ENCODE measurements at regions not wholly inside any gene's neighbourhood (a gene's known extent, or its start where the extent isn't known, plus 50 kb on each side); places are given as distances from the start of the nearest gene placed in this dataset.
A peak's percentile ranks its signal among the peaks of the same experiment; 100 is the strongest.

- Histone ChIP-seq H3K9me3 (ENCODE audit: control insufficient read depth in 2 of 2, low read length in 2 of 2) (peaks cover 0 to 1% of the 10 kb centered on the region in 2 donors), H3K4me1 (ENCODE audit: control insufficient read depth in 2 of 2, insufficient read depth in 2 of 2, low read length in 2 of 2) (peaks cover 3 to 4% of the 10 kb centered on the region in 2 donors), H3K4me3 (ENCODE audit: low read length in 2 of 2) (no peak overlapping the region), H3K36me3 (ENCODE audit: control insufficient read depth in 2 of 2, insufficient read depth in 2 of 2, low read length in 2 of 2) (no peaks in the 10 kb centered on the region), H3K27me3 (ENCODE audit: control insufficient read depth in 2 of 2, insufficient read depth in 2 of 2, low read length in 2 of 2) (peaks cover 6 to 24% of the 10 kb centered on the region in 2 donors), H3K27ac (ENCODE audit: low read depth in 2 of 2, low read length in 2 of 2) (no peak overlapping the region), H3K9ac (ENCODE audit: low read depth in 1 of 2, low read length in 2 of 2) (no peak overlapping the region)
These were observed 78.0 kb downstream of the ZIC5 start for GRCh38 chr13:99893567-99893966.

GRCh38 chr13:99892866-99893504 lies 78.6 kb downstream of the ZIC5 start:
- Histone ChIP-seq H3K4me1 (ENCODE audit: control insufficient read depth in 2 of 2, insufficient read depth in 2 of 2, low read length in 2 of 2) (peaks cover 3 to 4% of the 10 kb centered on the region in 2 donors), H3K4me3 (ENCODE audit: low read length in 2 of 2) (no peak overlapping the region), H3K27ac (ENCODE audit: low read depth in 2 of 2, low read length in 2 of 2) (no peak overlapping the region), H3K9me3 (ENCODE audit: control insufficient read depth in 2 of 2, low read length in 2 of 2) (peaks cover 0 to 1% of the 10 kb centered on the region in 2 donors), H3K36me3 (ENCODE audit: control insufficient read depth in 2 of 2, insufficient read depth in 2 of 2, low read length in 2 of 2) (no peaks in the 10 kb centered on the region), H3K27me3 (ENCODE audit: control insufficient read depth in 2 of 2, insufficient read depth in 2 of 2, low read length in 2 of 2) (peaks cover 6 to 24% of the 10 kb centered on the region in 2 donors), H3K9ac (ENCODE audit: low read depth in 1 of 2, low read length in 2 of 2) (no peak overlapping the region)

GRCh38 chr13:99892196-99892613 lies 79.4 kb downstream of the ZIC5 start:
- peaks cover 4 to 22% of the 10 kb centered on the region in 2 donors for H3K27me3 ChIP-seq (ENCODE audit: control insufficient read depth in 2 of 2, insufficient read depth in 2 of 2, low read length in 2 of 2)
- no peaks in the 10 kb centered on the region for H3K9me3 ChIP-seq (ENCODE audit: control insufficient read depth in 2 of 2, low read length in 2 of 2)
- H3K27ac ChIP-seq (ENCODE audit: low read depth in 2 of 2, low read length in 2 of 2): no peak overlapping the region
- no peak overlapping the region for H3K9ac ChIP-seq (ENCODE audit: low read depth in 1 of 2, low read length in 2 of 2)
- H3K4me1 ChIP-seq (ENCODE audit: control insufficient read depth in 2 of 2, insufficient read depth in 2 of 2, low read length in 2 of 2): peaks cover 3 to 4% of the 10 kb centered on the region in 2 donors
- no peaks in the 10 kb centered on the region for H3K36me3 ChIP-seq (ENCODE audit: control insufficient read depth in 2 of 2, insufficient read depth in 2 of 2, low read length in 2 of 2)
- peak overlapping the region in 1 of 2 donors; percentile 17 for H3K4me3 ChIP-seq (ENCODE audit: low read length in 2 of 2)

- no peak overlapping the region for H3K27ac ChIP-seq (ENCODE audit: low read depth in 2 of 2, low read length in 2 of 2)
- H3K27me3 ChIP-seq (ENCODE audit: control insufficient read depth in 2 of 2, insufficient read depth in 2 of 2, low read length in 2 of 2): no peaks in the 10 kb centered on the region
- no peaks in the 10 kb centered on the region for H3K9me3 ChIP-seq (ENCODE audit: control insufficient read depth in 2 of 2, low read length in 2 of 2)
These were observed 84.9 kb downstream of the ZIC5 start for GRCh38 chr13:99886706-99887105.

GRCh38 chr13:99884913-99885312 lies 86.7 kb downstream of the ZIC5 start:
- H3K27me3 ChIP-seq (ENCODE audit: control insufficient read depth in 2 of 2, insufficient read depth in 2 of 2, low read length in 2 of 2): no peaks in the 10 kb centered on the region
- no peaks in the 10 kb centered on the region for H3K36me3 ChIP-seq (ENCODE audit: control insufficient read depth in 2 of 2, insufficient read depth in 2 of 2, low read length in 2 of 2)
- no peak overlapping the region for H3K9ac ChIP-seq (ENCODE audit: low read depth in 1 of 2, low read length in 2 of 2)
- H3K4me3 ChIP-seq (ENCODE audit: low read length in 2 of 2): no peak overlapping the region
- H3K4me1 ChIP-seq (ENCODE audit: control insufficient read depth in 2 of 2, insufficient read depth in 2 of 2, low read length in 2 of 2): no peaks in the 10 kb centered on the region
- H3K9me3 ChIP-seq (ENCODE audit: control insufficient read depth in 2 of 2, low read length in 2 of 2): no peaks in the 10 kb centered on the region
- H3K27ac ChIP-seq (ENCODE audit: low read depth in 2 of 2, low read length in 2 of 2): no peak overlapping the region

More at GRCh38 chr13:99886706-99887105, 84.9 kb downstream of the ZIC5 start:
- Histone ChIP-seq H3K4me1 (ENCODE audit: control insufficient read depth in 2 of 2, insufficient read depth in 2 of 2, low read length in 2 of 2) (no peaks in the 10 kb centered on the region), H3K4me3 (ENCODE audit: low read length in 2 of 2) (no peak overlapping the region), H3K36me3 (ENCODE audit: control insufficient read depth in 2 of 2, insufficient read depth in 2 of 2, low read length in 2 of 2) (no peaks in the 10 kb centered on the region), H3K9ac (ENCODE audit: low read depth in 1 of 2, low read length in 2 of 2) (no peak overlapping the region)

DNA sequence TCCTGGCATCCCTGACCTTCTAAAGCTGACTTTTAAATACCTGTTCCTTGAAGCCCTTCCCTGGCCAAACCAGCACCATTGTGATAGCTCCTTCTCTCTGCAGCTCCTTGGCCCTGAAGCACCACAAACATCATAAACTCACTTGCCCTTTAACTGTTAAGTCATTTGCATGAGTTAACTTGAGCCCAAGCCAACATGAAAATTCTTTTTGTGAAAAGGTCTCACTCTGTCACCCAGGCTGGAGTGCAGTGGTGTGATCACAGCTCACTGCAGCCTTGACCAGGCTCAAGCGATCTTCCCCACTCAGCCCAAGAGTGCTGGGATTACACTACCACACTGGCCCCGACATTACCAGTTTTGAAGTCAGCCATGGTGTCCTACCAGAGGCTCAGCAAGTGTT lies 87.8 kb downstream of the ZIC5 start:
- no peak overlapping the region for H3K27ac ChIP-seq (ENCODE audit: low read depth in 2 of 2, low read length in 2 of 2)
- H3K4me1 ChIP-seq (ENCODE audit: control insufficient read depth in 2 of 2, insufficient read depth in 2 of 2, low read length in 2 of 2): no peaks in the 10 kb centered on the region
- no peaks in the 10 kb centered on the region for H3K36me3 ChIP-seq (ENCODE audit: control insufficient read depth in 2 of 2, insufficient read depth in 2 of 2, low read length in 2 of 2)
- H3K9ac ChIP-seq (ENCODE audit: low read depth in 1 of 2, low read length in 2 of 2): no peak overlapping the region
- H3K27me3 ChIP-seq (ENCODE audit: control insufficient read depth in 2 of 2, insufficient read depth in 2 of 2, low read length in 2 of 2): no peaks in the 10 kb centered on the region
- no peak overlapping the region for H3K4me3 ChIP-seq (ENCODE audit: low read length in 2 of 2)
- H3K9me3 ChIP-seq (ENCODE audit: control insufficient read depth in 2 of 2, low read length in 2 of 2): no peaks in the 10 kb centered on the region

DNA sequence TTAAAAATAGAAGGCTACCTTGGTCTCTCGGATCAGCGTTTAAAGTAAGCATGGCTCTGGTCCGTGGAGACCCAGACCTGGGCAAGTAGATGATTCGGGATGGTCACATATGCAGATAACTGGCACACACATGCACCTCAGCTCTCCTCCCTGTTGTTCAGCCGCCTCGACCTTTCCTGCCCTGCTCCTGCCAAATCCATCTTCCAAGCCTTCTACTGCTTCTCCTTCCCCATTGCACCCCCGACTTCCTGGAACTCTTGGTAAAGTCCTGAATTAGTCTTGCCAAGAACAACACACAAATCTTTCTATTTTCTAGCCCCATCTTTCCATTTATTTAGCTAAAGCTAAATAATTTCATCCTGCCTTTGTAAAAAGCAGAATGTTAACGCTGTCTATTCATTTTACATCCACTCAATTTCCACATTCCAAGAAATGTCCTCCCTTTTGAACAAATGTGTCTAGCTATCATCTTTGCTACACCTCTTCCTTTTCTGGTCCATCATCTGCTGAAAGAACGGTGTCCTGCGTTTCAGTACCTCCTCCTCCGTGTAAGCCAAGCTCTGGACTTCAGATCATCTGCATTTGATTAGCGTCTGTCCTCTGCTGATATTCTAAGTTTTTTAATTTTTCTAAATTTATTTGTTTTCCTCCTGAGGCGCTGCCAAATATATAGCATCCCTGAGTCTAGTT lies 92.5 kb downstream of the ZIC5 start:
- H3K27ac ChIP-seq (ENCODE audit: low read depth in 2 of 2, low read length in 2 of 2): no peak overlapping the region
- no peaks in the 10 kb centered on the region for H3K36me3 ChIP-seq (ENCODE audit: control insufficient read depth in 2 of 2, insufficient read depth in 2 of 2, low read length in 2 of 2)
- H3K4me3 ChIP-seq (ENCODE audit: low read length in 2 of 2): no peak overlapping the region
- no peaks in the 10 kb centered on the region for H3K9me3 ChIP-seq (ENCODE audit: control insufficient read depth in 2 of 2, low read length in 2 of 2)
- no peaks in the 10 kb centered on the region for H3K27me3 ChIP-seq (ENCODE audit: control insufficient read depth in 2 of 2, insufficient read depth in 2 of 2, low read length in 2 of 2)
- no peak overlapping the region for H3K9ac ChIP-seq (ENCODE audit: low read depth in 1 of 2, low read length in 2 of 2)
- no peaks in the 10 kb centered on the region for H3K4me1 ChIP-seq (ENCODE audit: control insufficient read depth in 2 of 2, insufficient read depth in 2 of 2, low read length in 2 of 2)

DNA sequence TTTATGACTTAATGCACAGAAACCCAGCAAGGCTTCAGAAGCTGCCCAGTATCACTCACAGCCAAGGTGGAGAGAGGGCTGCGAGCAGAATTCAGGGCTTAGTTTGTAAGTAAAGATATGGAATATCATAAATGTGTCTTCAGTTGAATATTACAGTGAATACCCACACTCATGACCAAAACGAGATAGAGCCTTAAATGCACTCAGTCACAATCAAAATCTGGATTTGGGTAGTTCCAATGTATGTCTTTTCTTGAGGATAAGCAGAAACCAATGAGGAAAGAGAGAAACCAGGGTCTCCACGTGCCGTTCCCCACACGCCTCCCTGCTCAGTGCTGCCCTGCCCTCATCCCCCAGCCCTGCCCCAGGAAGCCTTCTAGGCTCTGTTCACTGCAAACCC lies 94.9 kb downstream of the ZIC5 start:
- Histone ChIP-seq H3K4me3 (ENCODE audit: low read length in 2 of 2) (no peak overlapping the region), H3K36me3 (ENCODE audit: control insufficient read depth in 2 of 2, insufficient read depth in 2 of 2, low read length in 2 of 2) (no peaks in the 10 kb centered on the region), H3K9me3 (ENCODE audit: control insufficient read depth in 2 of 2, low read length in 2 of 2) (no peaks in the 10 kb centered on the region)

GRCh38 chr13:99875391-99875790 lies 96.2 kb downstream of the ZIC5 start:
- Histone ChIP-seq H3K4me3 (ENCODE audit: low read length in 2 of 2) (no peak overlapping the region), H3K9ac (ENCODE audit: low read depth in 1 of 2, low read length in 2 of 2) (no peak overlapping the region), H3K27me3 (ENCODE audit: control insufficient read depth in 2 of 2, insufficient read depth in 2 of 2, low read length in 2 of 2) (no peaks in the 10 kb centered on the region), H3K36me3 (ENCODE audit: control insufficient read depth in 2 of 2, insufficient read depth in 2 of 2, low read length in 2 of 2) (no peaks in the 10 kb centered on the region), H3K27ac (ENCODE audit: low read depth in 2 of 2, low read length in 2 of 2) (no peak overlapping the region), H3K4me1 (ENCODE audit: control insufficient read depth in 2 of 2, insufficient read depth in 2 of 2, low read length in 2 of 2) (no peaks in the 10 kb centered on the region), H3K9me3 (ENCODE audit: control insufficient read depth in 2 of 2, low read length in 2 of 2) (no peaks in the 10 kb centered on the region)

More for the DNA sequence above, 94.9 kb downstream of the ZIC5 start:
- no peaks in the 10 kb centered on the region for H3K27me3 ChIP-seq (ENCODE audit: control insufficient read depth in 2 of 2, insufficient read depth in 2 of 2, low read length in 2 of 2)
- H3K4me1 ChIP-seq (ENCODE audit: control insufficient read depth in 2 of 2, insufficient read depth in 2 of 2, low read length in 2 of 2): no peaks in the 10 kb centered on the region
- H3K9ac ChIP-seq (ENCODE audit: low read depth in 1 of 2, low read length in 2 of 2): no peak overlapping the region
- H3K27ac ChIP-seq (ENCODE audit: low read depth in 2 of 2, low read length in 2 of 2): no peak overlapping the region

DNA sequence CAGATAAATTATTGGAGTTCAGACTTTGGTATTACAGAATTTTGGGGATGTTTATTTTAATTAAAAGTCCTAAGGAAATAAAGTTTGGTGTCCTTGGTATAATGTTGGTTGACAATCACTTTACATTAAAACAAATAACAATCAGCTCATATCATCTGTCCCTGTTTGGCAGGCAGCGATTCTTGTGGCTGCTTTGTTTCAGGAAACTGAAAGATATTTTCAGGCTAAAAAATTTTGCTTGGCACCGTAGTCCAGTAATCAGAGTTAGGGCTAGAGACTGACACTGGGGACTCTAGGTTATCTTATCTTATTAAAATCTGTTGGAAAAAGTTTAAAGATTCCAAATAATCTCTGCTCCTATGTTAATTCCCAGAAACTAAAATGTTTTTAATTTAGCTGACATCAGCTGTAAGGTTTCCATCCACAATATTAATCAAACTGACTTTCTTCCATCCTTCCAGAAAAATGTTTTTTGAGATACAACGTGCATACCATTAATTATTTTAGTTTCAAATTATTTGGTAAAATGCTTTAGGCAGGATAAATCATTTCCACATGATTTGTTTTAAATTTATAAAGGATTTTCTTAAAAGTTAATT lies 97.6 kb downstream of the ZIC5 start:
- Histone ChIP-seq H3K4me1 (ENCODE audit: control insufficient read depth in 2 of 2, insufficient read depth in 2 of 2, low read length in 2 of 2) (no peaks in the 10 kb centered on the region), H3K27ac (ENCODE audit: low read depth in 2 of 2, low read length in 2 of 2) (no peak overlapping the region), H3K9ac (ENCODE audit: low read depth in 1 of 2, low read length in 2 of 2) (no peak overlapping the region), H3K4me3 (ENCODE audit: low read length in 2 of 2) (no peak overlapping the region), H3K36me3 (ENCODE audit: control insufficient read depth in 2 of 2, insufficient read depth in 2 of 2, low read length in 2 of 2) (no peaks in the 10 kb centered on the region), H3K9me3 (ENCODE audit: control insufficient read depth in 2 of 2, low read length in 2 of 2) (no peaks in the 10 kb centered on the region), H3K27me3 (ENCODE audit: control insufficient read depth in 2 of 2, insufficient read depth in 2 of 2, low read length in 2 of 2) (no peaks in the 10 kb centered on the region)
